H1 (cell line): ENCODE measurements at regions not wholly inside any gene's neighbourhood (a gene's known extent, or its start where the extent isn't known, plus 50 kb on each side); places are given as distances from the start of the nearest gene placed in this dataset.

Experiments
- CTCF ChIA-PET: fragments of 300-600 bp; sonication (Branson Sonifier 250); formaldehyde crosslinking; loops from one replicate; lab custom pipeline; 2021; ENCODE audit not compliant: partially characterized antibody; lab: Charles Lee
- POLR2A ChIA-PET: fragments of 300-600 bp; sonication (Branson Sonifier 250); formaldehyde crosslinking; loops from one replicate; lab custom pipeline; 2021; ENCODE audit warnings: inconsistent platforms; ENCODE audit not compliant: partially characterized antibody; lab: Charles Lee
- DNase-seq, 2 experiments: peaks; one replicate each; pipeline versions ENCODE4 v3.0.0 to v3.0.0-alpha.2; 2010 to 2022; ENCODE audit warnings: low spot score in 2 of 2, low read depth in 1 of 2, mixed read lengths in 1 of 2
- FAIRE-seq: peaks from 2 replicates; lab custom pipeline; 2011; peaks lifted over from hg19 to GRCh38; lab: Jason Lieb, UNC
- H2AFZ ChIP-seq: 2 replicates; pipeline ENCODE4 v1.8.1; 2012; ENCODE audit warnings: low read length, inconsistent platforms
- H2AK5ac ChIP-seq: 2 replicates; pipeline ENCODE4 v1.6.1; 2013; ENCODE audit warnings: low read depth, low read length
- H2BK120ac ChIP-seq: replicated peaks from 2 replicates; pipeline ENCODE3; 2013; ENCODE audit warnings: low read depth, low read length, inconsistent platforms
- H2BK12ac ChIP-seq: 2 replicates; pipeline ENCODE4 v1.6.1; 2013; ENCODE audit warnings: low read depth, low read length
- H2BK15ac ChIP-seq: 2 replicates; pipeline ENCODE4 v1.6.1; 2013; ENCODE audit warnings: low read length
- H2BK20ac ChIP-seq: 2 replicates; pipeline ENCODE4 v1.6.1; 2013; ENCODE audit warnings: low read length
- H2BK5ac ChIP-seq: 2 replicates; pipeline ENCODE4 v1.6.1; 2013; ENCODE audit warnings: low read depth, low read length
- H3K14ac ChIP-seq: 2 replicates; pipeline ENCODE4 v1.6.1; 2013; ENCODE audit warnings: inconsistent platforms; ENCODE audit not compliant: insufficient read length
- H3K18ac ChIP-seq: 2 replicates; pipeline ENCODE4 v1.6.1; 2013; ENCODE audit warnings: low read length; ENCODE audit errors: extremely low read depth
- H3K23ac ChIP-seq: 2 replicates; pipeline ENCODE4 v1.6.1; 2013; ENCODE audit warnings: inconsistent platforms; ENCODE audit not compliant: insufficient read length
- H3K23me2 ChIP-seq: 2 replicates; pipeline ENCODE4 v1.6.1; 2013; ENCODE audit warnings: low read depth, low read length
- H3K27ac ChIP-seq: 2 replicates; pipeline ENCODE4 v1.6.1; 2011; ENCODE audit warnings: low read depth, low read length, inconsistent platforms
- H3K27me3 ChIP-seq, 4 experiments: replicated peaks in 1 of 4; 1 replicate in 1 of 4; 2 replicates in 3 of 4; pipeline versions ENCODE4 v1.6.1 to v1.8.1; 2011 to 2013; ENCODE audit warnings: low read length in 3 of 4, mild to moderate bottlenecking in 3 of 4, inconsistent platforms in 2 of 4, mixed read lengths in 2 of 4, moderate library complexity in 1 of 4; ENCODE audit not compliant: control insufficient read depth in 3 of 4, insufficient read depth in 3 of 4; ENCODE audit errors: extremely low read depth in 1 of 4
- H3K36me3 ChIP-seq, 4 experiments: 2 replicates each; pipeline versions ENCODE4 v1.6.1 to v1.8.1; 2011 to 2013; ENCODE audit warnings: mild to moderate bottlenecking in 4 of 4, low read length in 3 of 4, moderate library complexity in 2 of 4, control low read depth in 1 of 4, inconsistent platforms in 1 of 4; ENCODE audit not compliant: insufficient read depth in 4 of 4, control insufficient read depth in 2 of 4
- H3K4ac ChIP-seq: replicated peaks from 2 replicates; pipeline ENCODE3; 2013; ENCODE audit warnings: low read length, low read depth, mixed read lengths, inconsistent platforms; ENCODE audit not compliant: insufficient read length
- H3K4me1 ChIP-seq, 4 experiments: replicated peaks in 1 of 4; 1 replicate in 1 of 4; 2 replicates in 3 of 4; pipeline versions ENCODE4 v1.6.1 to v1.8.1; 2011 to 2013; ENCODE audit warnings: low read length in 3 of 4, inconsistent platforms in 2 of 4, mixed read lengths in 1 of 4; ENCODE audit not compliant: insufficient read depth in 4 of 4, control insufficient read depth in 3 of 4
- H3K4me2 ChIP-seq, 2 experiments: 2 replicates each; pipeline versions ENCODE4 v1.6.1 to v1.8.1; 2011 to 2013; ENCODE audit warnings: low read depth in 2 of 2, low read length in 2 of 2, control low read depth in 1 of 2, inconsistent platforms in 1 of 2, mild to moderate bottlenecking in 1 of 2; ENCODE audit not compliant: insufficient read depth in 1 of 2
- H3K4me3 ChIP-seq, 4 experiments: fragments of 200-600, 300-600 bp in 1 of 4; sonication (generic), shearing (Covaris generic), sonication (Bioruptor Twin) in 1 of 4; 2 replicates each; pipeline versions ENCODE4 v1.5.1 to v1.8.1; 2011 to 2016; ENCODE audit warnings: low read length in 4 of 4, low read depth in 3 of 4, control low read depth in 2 of 4, inconsistent platforms in 2 of 4, mild to moderate bottlenecking in 2 of 4, mixed read lengths in 1 of 4, moderate library complexity in 1 of 4; ENCODE audit not compliant: insufficient read depth in 2 of 4; ENCODE audit errors: extremely low read depth in 1 of 4
- H3K56ac ChIP-seq: replicated peaks from 2 replicates; pipeline ENCODE3; 2013; ENCODE audit warnings: low read depth, mild to moderate bottlenecking, mixed read lengths, low read length, inconsistent platforms; ENCODE audit not compliant: insufficient read length
- H3K79me1 ChIP-seq: 2 replicates; pipeline ENCODE4 v1.6.1; 2013; ENCODE audit warnings: low read depth, low read length, control low read depth
- H3K79me2 ChIP-seq, 2 experiments: 2 replicates each; pipeline versions ENCODE4 v1.6.1 to v1.8.1; 2012 to 2013; ENCODE audit warnings: low read length in 2 of 2, mild to moderate bottlenecking in 2 of 2, inconsistent platforms in 1 of 2; ENCODE audit not compliant: insufficient read depth in 2 of 2, control insufficient read depth in 1 of 2
- H3K9ac ChIP-seq, 4 experiments: replicated peaks in 1 of 4; 1 replicate in 1 of 4; 2 replicates in 3 of 4; pipeline versions ENCODE4 v1.6.1 to v1.8.1; 2011 to 2013; ENCODE audit warnings: low read depth in 3 of 4, low read length in 3 of 4, control low read depth in 2 of 4, mild to moderate bottlenecking in 2 of 4, moderate library complexity in 2 of 4, inconsistent platforms in 1 of 4; ENCODE audit errors: extremely low read depth in 1 of 4
- H3K9me3 ChIP-seq, 2 experiments: 2 replicates each; pipeline versions ENCODE4 v1.6.1 to v1.8.1; 2012 to 2013; ENCODE audit warnings: mild to moderate bottlenecking in 2 of 2, moderate library complexity in 2 of 2, control low read depth in 1 of 2, inconsistent platforms in 1 of 2, low read depth in 1 of 2, low read length in 1 of 2, mixed read lengths in 1 of 2; ENCODE audit not compliant: insufficient read depth in 2 of 2
- H4K20me1 ChIP-seq, 2 experiments: replicated peaks in 1 of 2; 2 replicates each; pipeline versions ENCODE3 to v1.8.1; 2011 to 2013; ENCODE audit warnings: inconsistent platforms in 2 of 2, low read length in 2 of 2, mild to moderate bottlenecking in 1 of 2; ENCODE audit not compliant: insufficient read depth in 2 of 2, control insufficient read depth in 1 of 2
- H4K5ac ChIP-seq: 2 replicates; pipeline ENCODE4 v1.6.1; 2013; ENCODE audit warnings: low read length, low read depth, mixed read lengths, inconsistent platforms; ENCODE audit not compliant: insufficient read length
- H4K8ac ChIP-seq: 2 replicates; pipeline ENCODE4 v1.8.0; 2013; ENCODE audit warnings: mild to moderate bottlenecking, moderate library complexity, low read length, inconsistent platforms; ENCODE audit not compliant: insufficient read depth; ENCODE audit errors: extremely low read depth
- H4K91ac ChIP-seq: replicated peaks from 2 replicates; pipeline ENCODE3; 2013; ENCODE audit warnings: low read length, mixed read lengths, inconsistent platforms; ENCODE audit not compliant: insufficient read length
- BACH1 ChIP-seq: IDR thresholded peaks from 2 replicates; pipeline ENCODE4 v1.6.1; 2012; ENCODE audit warnings: low read length, improper control_type of control experiment
- BRCA1 ChIP-seq: IDR thresholded peaks from 2 replicates; pipeline ENCODE4 v1.6.1; 2012; ENCODE audit warnings: low read depth, low read length, improper control_type of control experiment
- CHD1 ChIP-seq: IDR thresholded peaks from 2 replicates; pipeline ENCODE4 v1.6.1; 2012; ENCODE audit warnings: low read depth, low read length, improper control_type of control experiment
- CTBP2 ChIP-seq: IDR thresholded peaks from 2 replicates; pipeline ENCODE4 v1.7.0; 2011; ENCODE audit warnings: borderline replicate concordance, mild to moderate bottlenecking, moderate library complexity, mixed read lengths, low read length; ENCODE audit not compliant: insufficient read depth, insufficient read length
- EZH2 ChIP-seq: fragments of 200-600 bp; sonication (generic); IDR thresholded peaks from 2 replicates; pipeline ENCODE4 v1.7.1; 2012; ENCODE audit warnings: low read depth, mild to moderate bottlenecking, moderate library complexity, low read length, inconsistent platforms; ENCODE audit not compliant: severe bottlenecking
- FOSL1 ChIP-seq: IDR thresholded peaks from 2 replicates; pipeline ENCODE4 v1.6.1; 2011; ENCODE audit warnings: mild to moderate bottlenecking, low read depth, low read length, moderate library complexity; ENCODE audit not compliant: insufficient read depth
- GABPA ChIP-seq: IDR thresholded peaks from 2 replicates; pipeline ENCODE4 v1.6.1; 2011; ENCODE audit warnings: mild to moderate bottlenecking, low read length, moderate library complexity, borderline replicate concordance; ENCODE audit not compliant: insufficient read depth
- HDAC6 ChIP-seq: IDR thresholded peaks from one replicate; pipeline ENCODE4 v1.7.1; 2012; ENCODE audit warnings: low read depth, mild to moderate bottlenecking, inconsistent platforms, low read length, moderate library complexity
- SAP30 ChIP-seq: fragments of 300-600 bp; sonication (generic); IDR thresholded peaks from 2 replicates; pipeline ENCODE4 v1.7.1; 2012; ENCODE audit warnings: low read length, moderate library complexity, mild to moderate bottlenecking, inconsistent platforms; ENCODE audit not compliant: insufficient read depth, insufficient replicate concordance
- SIN3A ChIP-seq, 2 experiments: IDR thresholded peaks in 1 of 2; conservative IDR thresholded peaks in 1 of 2; 2 replicates each; pipeline ENCODE4 v1.6.1; 2011 to 2012; ENCODE audit warnings: low read length in 2 of 2, improper control_type of control experiment in 1 of 2, low read depth in 1 of 2, mild to moderate bottlenecking in 1 of 2
- SIX5 ChIP-seq: IDR thresholded peaks from 2 replicates; pipeline ENCODE4 v1.6.1; 2011; ENCODE audit warnings: mild to moderate bottlenecking, low read depth, low read length
- SP1 ChIP-seq: IDR thresholded peaks from 2 replicates; pipeline ENCODE4 v1.6.1; 2011; ENCODE audit warnings: low read depth, low read length
- TBP ChIP-seq: IDR thresholded peaks from 2 replicates; pipeline ENCODE4 v1.6.1; 2011; ENCODE audit warnings: low read depth, low read length, improper control_type of control experiment
- TCF12 ChIP-seq: IDR thresholded peaks from 2 replicates; pipeline ENCODE4 v1.6.1; 2011; ENCODE audit warnings: low read depth, mild to moderate bottlenecking, low read length
- WGBS, 2 experiments: shearing (Covaris generic) in 1 of 2; methylation state at CpG; one replicate each; pipeline versions ENCODE4 v1.1.6 to v1.1.7; 2013 to 2015; ENCODE audit warnings: low lambda C conversion rate in 2 of 2, mixed read lengths in 2 of 2, inconsistent platforms in 1 of 2, low coverage in 1 of 2, missing lambda C conversion rate in 1 of 2; ENCODE audit not compliant: insufficient replicate concordance in 2 of 2, insufficient coverage in 1 of 2, insufficient read length in 1 of 2; ENCODE audit errors: extremely low coverage in 1 of 2, missing lambda C conversion rate in 1 of 2; 5-methylcytosine and 5-hydroxymethylcytosine counted together

GRCh38 chr16:26497896-26498295 lies 568.8 kb upstream of the C16orf82 start:
- WGBS, 2 experiments, result 79% methylated on average over 3 of the region's 3 CpGs; no CpG with 5 or more reads in 1 of the 2 experiments
- Histone ChIP-seq H3K4ac (no peak overlapping the region), H2BK5ac (no peak overlapping the region), H3K9me3 (no peaks in the 10 kb centered on the region), H3K36me3 (no peaks in the 10 kb centered on the region), H3K14ac (no peak overlapping the region), H3K9ac (no peak overlapping the region)
- POLR2A ChIA-PET, result no interaction called here
- no peak for TF ChIP-seq FOSL1
- TF ChIP-seq EZH2, result no peak
- TF ChIP-seq SAP30, result no peak
- no peak for TF ChIP-seq SIN3A (conservative IDR thresholded peaks at IDR 0.05 in 1 of 2, IDR thresholded peaks at IDR 0.05 in 1 of 2; ENCODE audit: low read depth in 1 of 2, low read length in 2 of 2)
- TF ChIP-seq SP1, result no peak
- TF ChIP-seq GABPA, result no peak
- TF ChIP-seq TCF12, result no peak
- no peak for TF ChIP-seq SIX5
- TF ChIP-seq CHD1, result no peak
- no peak for TF ChIP-seq BRCA1
- TF ChIP-seq BACH1, result no peak
- no peak for TF ChIP-seq HDAC6
- TF ChIP-seq CTBP2, result no peak
- no peak for TF ChIP-seq TBP
- TF ChIP-seq, all 59 proteins: peak for 0
- Histone ChIP-seq H3K79me2 (no peaks in the 10 kb centered on the region), H3K23ac (no peak overlapping the region), H3K27ac (no peak overlapping the region), H2BK120ac (no peak overlapping the region), H4K20me1 (no peaks in the 10 kb centered on the region), H4K91ac (no peak overlapping the region), H3K4me3 (no peak overlapping the region), H3K4me1 (peaks cover 0 to 5% (median under 1%) of the 10 kb centered on the region in 4 experiments; a peak in 2 of 7 replicates), H3K4me2 (no peak overlapping the region), H2BK20ac (no peak overlapping the region), H2BK12ac (no peak overlapping the region), H2AK5ac (no peak overlapping the region), H3K27me3 (no peaks in the 10 kb centered on the region), H3K23me2 (no peaks in the 10 kb centered on the region), H3K56ac (no peak overlapping the region), H2AFZ (peak overlapping the region; percentile 65; the same call in 1 of the 2 replicates), H4K5ac (no peak overlapping the region), H4K8ac (no peak overlapping the region), H2BK15ac (no peak overlapping the region), H3K79me1 (no peaks in the 10 kb centered on the region), H3K18ac (no peak overlapping the region)
- FAIRE-seq (no peak), DNase-seq (no peak)
- CTCF ChIA-PET, result interaction anchor here (1.2 kb wide), 1 partner anchor 10 kb away, joined by 3 read pairs; no protein-coding TSS in a partner anchor
